ENCODE measurements at regions not wholly inside any gene's neighbourhood (a gene's known extent, or its start where the extent isn't known, plus 50 kb on each side); places are given as distances from the start of the nearest gene placed in this dataset.

DNA sequence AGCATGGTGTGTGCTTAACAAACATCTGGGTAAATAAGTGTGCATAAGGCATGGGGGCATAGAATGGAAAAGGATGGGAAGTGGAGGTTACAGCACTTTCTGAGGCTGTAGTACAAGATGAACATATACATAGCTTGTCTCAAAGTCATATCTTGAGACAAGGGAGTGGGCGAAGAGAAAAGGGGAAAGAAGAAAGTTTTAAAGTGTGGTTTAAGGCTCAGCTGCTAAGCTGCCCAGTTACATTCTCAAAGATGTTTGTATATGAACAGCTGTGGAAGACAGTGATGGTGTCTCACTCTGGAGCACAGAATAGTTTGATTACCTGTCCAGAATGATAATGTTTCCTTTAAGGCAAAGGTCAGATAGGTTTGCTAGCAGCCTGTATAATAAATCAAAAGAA, 61.9 kb upstream of the LANCL2 start:
- H3K27ac ChIP-seq (ENCODE audit: low read depth, low read length) = no peak overlapping the region
- no peaks in the 10 kb centered on the region for H3K36me3 ChIP-seq (ENCODE audit: low read length)
- H3F3A ChIP-seq (ENCODE audit: insufficient read depth) = no peaks in the 10 kb centered on the region
- H3K9ac ChIP-seq (ENCODE audit: low read length) = no peak overlapping the region
- no peaks in the 10 kb centered on the region for H3K9me2 ChIP-seq (replicated peaks; ENCODE audit: insufficient read depth, low read length)
- H3K4me3 ChIP-seq (ENCODE audit: insufficient read depth, low read length, poor library complexity, severe bottlenecking) = no peak overlapping the region
- H3K9me3 ChIP-seq (ENCODE audit: insufficient read depth, low read length) = no peaks in the 10 kb centered on the region
- H4K20me1 ChIP-seq (ENCODE audit: low read depth, low read length) = no peaks in the 10 kb centered on the region
- TF ChIP-seq, protein P1, sequence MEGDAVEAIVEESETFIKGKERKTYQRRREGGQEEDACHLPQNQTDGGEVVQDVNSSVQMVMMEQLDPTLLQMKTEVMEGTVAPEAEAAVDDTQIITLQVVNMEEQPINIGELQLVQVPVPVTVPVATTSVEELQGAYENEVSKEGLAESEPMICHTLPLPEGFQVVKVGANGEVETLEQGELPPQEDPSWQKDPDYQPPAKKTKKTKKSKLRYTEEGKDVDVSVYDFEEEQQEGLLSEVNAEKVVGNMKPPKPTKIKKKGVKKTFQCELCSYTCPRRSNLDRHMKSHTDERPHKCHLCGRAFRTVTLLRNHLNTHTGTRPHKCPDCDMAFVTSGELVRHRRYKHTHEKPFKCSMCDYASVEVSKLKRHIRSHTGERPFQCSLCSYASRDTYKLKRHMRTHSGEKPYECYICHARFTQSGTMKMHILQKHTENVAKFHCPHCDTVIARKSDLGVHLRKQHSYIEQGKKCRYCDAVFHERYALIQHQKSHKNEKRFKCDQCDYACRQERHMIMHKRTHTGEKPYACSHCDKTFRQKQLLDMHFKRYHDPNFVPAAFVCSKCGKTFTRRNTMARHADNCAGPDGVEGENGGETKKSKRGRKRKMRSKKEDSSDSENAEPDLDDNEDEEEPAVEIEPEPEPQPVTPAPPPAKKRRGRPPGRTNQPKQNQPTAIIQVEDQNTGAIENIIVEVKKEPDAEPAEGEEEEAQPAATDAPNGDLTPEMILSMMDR (IDR thresholded peaks at IDR 0.05; ENCODE audit: insufficient read depth, low read length, poor library complexity, severe bottlenecking) = no peak
- TF ChIP-seq EZH2phosphoT487 (conservative IDR thresholded peaks at IDR 0.05; ENCODE audit: low read length) = no peak
- no peaks in the 10 kb centered on the region for H3K79me2 ChIP-seq (ENCODE audit: insufficient read depth, low read length)
- no peak overlapping the region for H2AFZ ChIP-seq (ENCODE audit: low read depth, low read length, severe bottlenecking)
- H3K4me2 ChIP-seq (ENCODE audit: low read depth, low read length, poor library complexity, severe bottlenecking) = no peak overlapping the region
- H3K27me3 ChIP-seq (ENCODE audit: low read length) = no peaks in the 10 kb centered on the region

DNA sequence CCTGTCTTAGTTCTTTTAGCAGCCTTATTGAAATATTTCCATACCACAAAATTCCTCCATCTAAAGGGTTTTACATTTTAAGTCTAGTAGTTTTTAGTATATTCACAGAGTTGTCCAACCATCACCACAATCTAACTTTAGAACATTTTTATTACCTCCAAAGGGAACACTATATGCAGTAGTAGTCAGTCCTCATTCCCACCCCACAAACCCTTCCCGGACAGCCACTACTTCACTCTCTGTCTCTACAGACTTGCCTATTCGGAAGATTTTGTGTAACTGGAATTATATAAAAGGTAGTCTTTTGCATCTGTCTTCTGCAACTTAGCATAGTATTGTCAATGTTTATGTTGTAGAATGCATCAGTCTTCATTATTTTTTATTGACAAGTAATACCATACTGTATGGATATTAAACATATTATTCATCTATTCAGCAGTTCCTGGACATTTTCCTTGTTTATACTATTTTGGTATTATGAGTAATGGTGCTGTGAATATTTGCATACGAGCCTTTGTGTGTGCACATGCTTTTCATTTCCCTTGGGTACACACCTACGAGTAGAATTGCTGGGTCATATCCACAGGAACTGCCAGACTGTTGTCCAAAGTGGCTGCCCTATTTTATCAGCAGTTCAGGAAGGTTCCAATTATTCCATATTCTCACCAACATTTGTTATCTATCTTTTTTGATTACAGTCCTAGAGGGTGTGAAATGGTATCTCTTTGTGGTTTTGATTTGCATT, 60.9 kb upstream of the LANCL2 start:
- Histone ChIP-seq H3K9ac (ENCODE audit: low read length) (no peak overlapping the region), H3K9me2 (replicated peaks; ENCODE audit: insufficient read depth, low read length) (no peaks in the 10 kb centered on the region), H3K79me2 (ENCODE audit: insufficient read depth, low read length) (no peaks in the 10 kb centered on the region), H3K4me2 (ENCODE audit: low read depth, low read length, poor library complexity, severe bottlenecking) (no peak overlapping the region), H2AFZ (ENCODE audit: low read depth, low read length, severe bottlenecking) (no peak overlapping the region), H3K36me3 (ENCODE audit: low read length) (no peaks in the 10 kb centered on the region), H4K20me1 (ENCODE audit: low read depth, low read length) (no peaks in the 10 kb centered on the region), H3K9me3 (ENCODE audit: insufficient read depth, low read length) (no peaks in the 10 kb centered on the region), H3K27ac (ENCODE audit: low read depth, low read length) (no peak overlapping the region), H3F3A (ENCODE audit: insufficient read depth) (no peaks in the 10 kb centered on the region), H3K4me3 (ENCODE audit: insufficient read depth, low read length, poor library complexity, severe bottlenecking) (no peak overlapping the region), H3K27me3 (ENCODE audit: low read length) (no peaks in the 10 kb centered on the region)
- TF ChIP-seq EZH2phosphoT487 (conservative IDR thresholded peaks at IDR 0.05; ENCODE audit: low read length) = no peak
- TF ChIP-seq, protein P1 (IDR thresholded peaks at IDR 0.05; ENCODE audit: insufficient read depth, low read length, poor library complexity, severe bottlenecking) = no peak

DNA sequence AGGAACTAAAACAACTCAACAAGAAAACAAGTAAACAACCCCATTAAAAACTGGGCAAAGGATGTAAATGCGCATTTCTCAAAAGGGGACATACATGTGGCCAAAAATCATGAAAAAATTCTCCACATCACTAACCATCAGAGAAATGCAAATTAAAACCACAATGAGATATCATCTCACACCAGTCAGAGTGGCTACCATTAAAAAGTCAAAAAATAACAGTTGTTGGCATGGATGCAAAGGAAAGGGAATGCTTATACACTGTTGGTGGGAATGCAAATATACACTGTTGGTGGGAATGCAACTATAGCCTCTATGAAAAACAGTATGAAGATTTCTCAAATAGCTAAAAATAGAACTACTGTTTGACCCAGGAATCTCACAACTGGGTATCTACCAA, 60.0 kb upstream of the LANCL2 start:
- no peak for TF ChIP-seq EZH2phosphoT487 (conservative IDR thresholded peaks at IDR 0.05; ENCODE audit: low read length)
- TF ChIP-seq, protein P1 (IDR thresholded peaks at IDR 0.05; ENCODE audit: insufficient read depth, low read length, poor library complexity, severe bottlenecking) = no peak
- no peaks in the 10 kb centered on the region for H3K9me3 ChIP-seq (ENCODE audit: insufficient read depth, low read length)
- H3K9ac ChIP-seq (ENCODE audit: low read length) = no peak overlapping the region
- no peaks in the 10 kb centered on the region for H3K36me3 ChIP-seq (ENCODE audit: low read length)
- no peaks in the 10 kb centered on the region for H4K20me1 ChIP-seq (ENCODE audit: low read depth, low read length)
- H3K79me2 ChIP-seq (ENCODE audit: insufficient read depth, low read length) = no peaks in the 10 kb centered on the region
- H3K27ac ChIP-seq (ENCODE audit: low read depth, low read length) = no peak overlapping the region
- H3K4me2 ChIP-seq (ENCODE audit: low read depth, low read length, poor library complexity, severe bottlenecking) = no peak overlapping the region
- H2AFZ ChIP-seq (ENCODE audit: low read depth, low read length, severe bottlenecking) = no peak overlapping the region
- H3K4me3 ChIP-seq (ENCODE audit: insufficient read depth, low read length, poor library complexity, severe bottlenecking) = no peak overlapping the region
- no peaks in the 10 kb centered on the region for H3F3A ChIP-seq (ENCODE audit: insufficient read depth)
- H3K27me3 ChIP-seq (ENCODE audit: low read length) = no peaks in the 10 kb centered on the region
- no peaks in the 10 kb centered on the region for H3K9me2 ChIP-seq (replicated peaks; ENCODE audit: insufficient read depth, low read length)
